ENCODE measurements at regions not wholly inside any gene's neighbourhood (a gene's known extent, or its start where the extent isn't known, plus 50 kb on each side); places are given as distances from the start of the nearest gene placed in this dataset.

DNA sequence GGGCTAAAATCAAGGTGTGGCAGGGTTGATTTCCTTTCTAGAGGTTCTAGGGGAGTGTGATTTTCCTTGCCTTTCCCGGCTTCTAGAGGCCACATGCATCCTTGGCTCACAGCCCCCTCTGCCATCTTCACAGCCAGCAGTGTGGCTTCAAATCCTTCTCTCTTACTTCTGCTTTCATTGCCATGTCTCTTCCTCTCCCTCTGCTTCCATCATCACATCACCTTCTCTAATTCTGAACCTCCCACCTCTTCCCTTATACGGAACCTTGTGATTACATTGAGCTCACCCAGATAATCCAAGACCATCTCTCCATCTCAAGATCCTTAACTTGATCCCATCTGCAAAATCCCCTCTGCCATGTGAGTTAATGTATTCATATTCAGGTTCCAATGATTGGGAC, 56.2 kb upstream of the RMDN2 start:
- DNase-seq: no peak

DNA sequence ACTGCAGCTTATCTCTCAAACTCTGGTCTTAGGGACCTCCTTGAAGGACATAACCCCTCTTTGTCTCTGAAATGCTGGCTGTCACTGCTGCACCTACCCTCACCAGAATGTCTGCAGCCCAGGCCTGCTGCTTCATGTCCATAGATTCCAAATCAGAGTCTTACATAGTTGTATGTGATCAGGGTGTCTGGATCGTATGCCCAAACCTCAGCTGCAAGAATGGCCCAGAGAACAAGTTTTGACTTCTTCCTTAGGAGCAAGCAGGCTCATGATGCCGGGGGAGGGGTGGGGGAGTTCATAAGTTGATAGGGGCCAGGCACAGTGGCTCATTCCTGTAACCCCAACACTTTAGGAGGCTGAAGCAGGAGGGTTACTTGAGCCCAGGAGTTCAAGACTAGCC, 55.8 kb upstream of the RMDN2 start:
- DNase-seq: no peak

DNA sequence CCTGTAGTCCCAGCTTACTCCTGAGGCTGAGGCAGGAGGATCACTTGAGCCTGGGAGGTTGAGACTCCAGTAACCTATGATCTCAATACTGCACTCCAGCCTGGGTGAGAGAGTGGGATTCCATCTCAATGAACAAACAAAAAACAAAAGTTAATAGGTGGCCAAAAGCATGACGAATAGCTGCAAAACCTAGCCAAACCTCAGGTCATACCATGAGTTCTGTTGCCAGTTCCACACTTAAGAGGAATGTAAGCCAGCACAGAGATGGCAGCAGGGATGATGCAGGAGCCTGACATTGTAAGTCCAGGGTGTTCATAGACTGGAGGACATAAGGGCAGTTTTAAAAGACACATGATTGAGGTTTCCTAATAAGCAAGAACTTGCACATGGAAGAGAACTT, 55.3 kb upstream of the RMDN2 start:
- no peak for DNase-seq

DNA sequence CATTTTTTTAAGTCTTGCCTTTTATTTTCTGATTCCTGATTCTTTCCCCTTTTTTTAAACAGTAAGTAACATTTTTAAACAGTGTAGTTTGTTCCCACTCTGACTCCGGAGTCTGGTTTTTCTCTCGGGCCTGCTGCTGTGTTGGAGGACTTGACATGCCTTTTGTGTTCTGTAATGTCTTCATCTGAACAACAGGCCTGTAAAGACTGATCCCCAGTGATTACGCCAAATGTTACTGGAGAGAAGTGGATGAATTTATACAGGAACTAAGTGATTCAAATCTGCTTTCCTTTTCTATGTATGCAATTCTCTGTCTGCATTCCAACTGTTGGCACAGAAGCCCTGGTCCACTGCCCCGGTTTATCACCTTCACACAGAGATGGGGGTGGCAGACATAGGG, 54.3 kb upstream of the RMDN2 start:
- DNase-seq: no peak

DNA sequence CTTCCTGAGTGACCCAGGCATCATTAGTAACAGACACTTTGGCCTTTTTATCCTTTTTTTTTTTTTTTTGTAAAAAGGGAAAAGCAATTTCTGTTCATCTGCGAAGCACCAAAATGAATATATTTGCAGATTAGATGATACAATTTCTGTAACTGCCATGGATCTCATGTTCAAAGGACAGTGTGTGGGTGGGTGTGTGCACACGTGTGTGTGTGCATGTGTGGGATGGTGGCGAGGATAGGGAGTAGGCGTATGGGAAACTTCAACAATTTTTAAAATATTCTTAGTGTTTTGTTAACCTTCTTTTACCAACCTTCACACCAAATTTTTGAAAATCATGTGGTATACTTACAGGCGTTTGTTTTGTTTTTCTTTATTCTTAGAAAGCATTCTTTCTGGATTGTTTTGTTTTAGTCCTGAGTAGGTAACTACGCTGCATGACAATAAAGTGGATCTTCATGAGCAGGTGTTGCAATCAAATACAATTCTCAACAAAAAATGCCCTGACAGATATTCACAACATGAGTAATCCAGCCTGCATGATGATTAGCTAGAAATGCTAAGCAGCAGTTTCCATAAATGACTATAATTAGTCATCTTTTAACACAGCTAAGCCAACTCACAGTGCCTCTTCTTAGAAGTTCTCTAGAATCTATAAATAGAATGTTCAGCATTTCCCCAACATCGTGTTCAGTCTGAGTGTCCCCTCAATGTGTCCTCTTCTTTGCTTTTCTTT, 53.5 kb upstream of the RMDN2 start:
- DNase-seq: peak; percentile 4

DNA sequence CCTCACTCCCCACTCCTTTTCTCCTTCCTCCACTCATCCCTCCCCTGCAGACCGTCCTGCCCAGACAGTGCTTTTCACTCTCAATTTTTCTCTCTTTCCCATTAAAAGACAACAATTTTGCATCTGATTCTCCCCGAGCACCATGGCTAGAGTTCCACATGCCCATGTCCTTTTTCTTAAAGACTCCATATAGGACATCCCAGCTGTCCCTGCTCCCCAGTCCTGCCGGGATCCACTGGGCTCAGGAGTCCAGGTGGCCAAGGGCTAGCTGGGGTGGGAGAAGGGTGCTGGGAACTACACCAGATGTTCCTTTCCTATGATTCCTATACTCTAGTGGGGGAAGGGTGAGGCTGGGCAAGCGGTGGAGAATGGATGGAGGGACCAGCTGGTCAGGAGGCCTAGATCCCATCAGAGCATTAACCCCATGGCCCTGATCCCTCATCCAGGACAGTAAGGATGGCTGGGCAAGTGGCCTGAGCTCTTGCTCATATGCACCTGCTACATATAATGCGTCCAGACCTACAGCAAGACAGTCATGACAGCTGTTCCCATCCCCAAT, 52.8 kb upstream of the RMDN2 start:
- DNase-seq: no peak

DNA sequence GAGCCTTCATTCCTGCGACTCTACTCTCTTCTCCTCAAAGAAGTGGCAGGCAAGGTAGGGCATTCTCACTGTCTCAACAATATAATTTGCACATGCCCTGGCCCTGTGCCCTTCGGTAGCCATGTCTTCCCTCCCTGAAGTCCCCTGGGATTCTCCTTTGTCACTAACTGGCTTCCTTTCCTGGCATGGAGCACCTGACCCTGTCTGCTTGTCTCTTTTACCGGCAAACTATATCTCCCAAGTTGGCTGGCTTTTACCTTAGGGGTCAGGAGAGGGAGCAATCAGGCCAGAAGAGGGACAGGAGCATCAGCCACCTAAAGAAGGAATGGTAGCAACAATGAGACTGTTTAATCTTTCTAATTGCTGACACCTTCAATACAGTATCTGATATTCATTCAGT, 51.9 kb upstream of the RMDN2 start:
- DNase-seq: peak; percentile 72

DNA sequence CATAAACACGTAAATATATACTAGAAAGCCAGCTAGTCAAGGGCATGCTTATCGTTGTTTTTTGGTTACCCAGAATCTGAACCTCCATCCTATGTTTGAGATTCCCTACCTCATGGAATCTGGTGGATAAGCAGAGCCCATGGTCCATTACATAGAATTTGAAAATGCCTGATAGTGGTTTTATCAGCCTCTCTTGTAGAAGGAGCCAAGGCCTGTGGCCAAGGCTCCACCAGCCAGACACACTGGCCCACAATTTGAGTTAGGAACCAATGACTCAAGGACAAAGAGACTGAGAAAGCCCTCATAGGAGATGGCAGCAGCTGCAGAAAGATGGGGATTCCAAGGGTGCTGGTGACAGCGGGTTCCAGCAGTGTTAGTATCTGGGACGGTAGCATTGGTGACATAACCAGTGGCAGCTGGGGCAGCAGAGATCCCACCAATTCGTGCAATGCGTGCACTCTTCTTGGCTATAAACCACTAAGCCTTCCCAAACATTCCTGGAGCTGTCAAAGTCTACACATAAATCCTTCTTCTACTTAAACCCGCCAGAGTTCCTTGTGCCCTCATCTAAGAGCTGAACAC, 51.2 kb upstream of the RMDN2 start:
- DNase-seq: no peak

DNA sequence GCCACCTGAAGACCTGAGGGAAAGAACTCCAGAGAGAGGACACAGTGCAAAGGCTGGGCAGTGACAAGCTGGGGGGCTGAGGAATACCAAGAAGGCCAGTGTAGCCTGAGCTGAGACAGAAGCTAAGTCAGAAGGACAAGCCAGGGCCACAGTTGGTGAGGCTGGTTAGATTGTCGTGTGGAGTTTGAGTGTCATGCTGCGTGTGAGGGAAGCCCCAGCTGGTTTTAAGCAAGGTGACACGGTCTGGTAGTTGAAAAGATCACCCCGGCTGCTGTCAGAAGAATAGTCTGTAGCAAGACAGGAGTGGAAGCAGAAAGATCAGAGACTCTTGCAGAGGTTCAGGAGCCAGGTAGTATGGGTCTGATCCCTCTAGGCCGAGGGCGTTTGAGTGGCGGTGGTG, 50.6 kb upstream of the RMDN2 start:
- no peak for DNase-seq
